OCI-LY1 (cell line): ENCODE measurements at regions not wholly inside any gene's neighbourhood (a gene's known extent, or its start where the extent isn't known, plus 50 kb on each side); places are given as distances from the start of the nearest gene placed in this dataset.

Experiments
- H2AFZ ChIP-seq: fragments of 200-600 bp; sonication (generic), shearing (Covaris generic); 2 replicates; pipeline ENCODE4 v1.6.0; 2014; ENCODE audit warnings: antibody characterized with exemption, mild to moderate bottlenecking, low read length
- H3F3A ChIP-seq: fragments of 200-600 bp; sonication (generic), shearing (Covaris generic); 2 replicates; pipeline ENCODE4 v1.6.0; 2014; ENCODE audit warnings: mild to moderate bottlenecking, antibody characterized with exemption, low read length, moderate library complexity; ENCODE audit not compliant: insufficient read depth
- H3K27ac ChIP-seq: fragments of 200-600 bp; sonication (generic); 2 replicates; pipeline ENCODE4 v1.5.1; 2014; ENCODE audit warnings: low read length, mixed run types, mild to moderate bottlenecking, low read depth; ENCODE audit not compliant: poor library complexity, severe bottlenecking
- H3K27me3 ChIP-seq: fragments of 200-600 bp; sonication (generic); 2 replicates; pipeline ENCODE4 v1.6.0; 2014; ENCODE audit warnings: antibody characterized with exemption, mild to moderate bottlenecking, low read length, moderate library complexity; ENCODE audit not compliant: insufficient read depth
- H3K36me3 ChIP-seq: fragments of 200-600 bp; sonication (generic); 2 replicates; pipeline ENCODE4 v1.6.1; 2014; ENCODE audit warnings: mild to moderate bottlenecking, antibody characterized with exemption, low read length, moderate library complexity, mixed read lengths; ENCODE audit not compliant: insufficient read depth
- H3K4me1 ChIP-seq: fragments of 200-600 bp; sonication (generic); 2 replicates; pipeline ENCODE4 v1.5.1; 2014; ENCODE audit warnings: mild to moderate bottlenecking, low read length, moderate library complexity; ENCODE audit not compliant: insufficient read depth, severe bottlenecking
- H3K4me2 ChIP-seq: fragments of 200-600 bp; sonication (generic), shearing (Covaris generic); 2 replicates; pipeline ENCODE4 v1.6.1; 2014; ENCODE audit warnings: low read length
- H3K4me3 ChIP-seq: fragments of 200-600 bp; sonication (generic); 2 replicates; pipeline ENCODE4 v1.5.1; 2014; ENCODE audit warnings: low read length, low read depth, mild to moderate bottlenecking, mixed read lengths; ENCODE audit not compliant: poor library complexity, severe bottlenecking
- H3K79me2 ChIP-seq: fragments of 200-600 bp; shearing (Covaris generic); 2 replicates; pipeline ENCODE4 v1.6.1; 2016; ENCODE audit warnings: mixed run types, low read length, mixed read lengths; ENCODE audit not compliant: insufficient read depth
- H3K9ac ChIP-seq: fragments of 200-600 bp; sonication (generic), shearing (Covaris generic); 2 replicates; pipeline ENCODE4 v1.6.1; 2014; ENCODE audit warnings: mild to moderate bottlenecking, low read length, mixed read lengths
- H3K9me2 ChIP-seq: fragments of 200-600 bp; sonication (generic), shearing (Covaris generic); 2 replicates; pipeline ENCODE4 v1.6.1; 2014; ENCODE audit warnings: low read depth, mild to moderate bottlenecking, low read length, mixed read lengths
- H3K9me3 ChIP-seq: fragments of 200-600 bp; shearing (Covaris generic); 2 replicates; pipeline ENCODE4 v1.6.1; 2014; ENCODE audit warnings: low read length, mixed read lengths
- H4K20me1 ChIP-seq: fragments of 200-600 bp; sonication (generic), shearing (Covaris generic); 2 replicates; pipeline ENCODE4 v1.6.0; 2016; ENCODE audit warnings: mild to moderate bottlenecking, low read length; ENCODE audit not compliant: insufficient read depth
- CTCF ChIP-seq: fragments of 200-600 bp; sonication (generic), shearing (Covaris generic); IDR thresholded peaks from 2 replicates; pipeline ENCODE4 v1.5.1; 2017; ENCODE audit warnings: mild to moderate bottlenecking, antibody characterized with exemption, low read length, moderate library complexity, mixed read lengths
- EZH2 ChIP-seq: fragments of 200-600 bp; sonication (generic), shearing (Covaris generic); IDR thresholded peaks from 2 replicates; pipeline ENCODE4 v1.8.0; 2017; ENCODE audit warnings: borderline replicate concordance, mixed run types, mild to moderate bottlenecking, antibody characterized with exemption, low read length, moderate library complexity, mixed read lengths

DNA sequence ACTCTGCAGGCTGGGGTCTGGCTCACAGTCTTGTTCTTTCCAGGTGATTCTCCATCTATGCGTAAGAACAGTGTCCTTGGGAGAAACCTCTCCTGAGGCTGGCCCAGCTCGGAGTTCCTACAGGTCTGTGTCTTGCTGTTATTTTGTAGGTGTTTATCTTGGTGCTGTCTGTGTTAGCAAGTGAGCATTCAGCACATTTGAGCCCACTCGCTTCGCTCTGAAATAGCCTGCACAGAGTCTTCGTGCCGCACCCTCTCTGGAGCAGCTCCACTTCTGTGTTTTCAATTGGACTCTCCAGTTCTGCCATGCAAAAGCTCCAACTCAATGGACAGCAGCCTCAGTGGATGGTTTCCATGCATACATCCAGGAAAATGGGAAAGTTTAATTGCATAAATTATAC is 378.2 kb upstream of the ST6GAL2 start:
- Histone ChIP-seq H3F3A (no peaks in the 10 kb centered on the region), H3K27me3 (no peaks in the 10 kb centered on the region), H3K36me3 (no peaks in the 10 kb centered on the region), H2AFZ (no peak overlapping the region), H3K9me3 (no peaks in the 10 kb centered on the region), H3K9me2 (no peaks in the 10 kb centered on the region), H3K79me2 (no peaks in the 10 kb centered on the region), H3K4me2 (no peak overlapping the region), H3K4me1 (no peaks in the 10 kb centered on the region), H3K9ac (no peak overlapping the region), H3K27ac (no peak overlapping the region), H3K4me3 (no peak overlapping the region), H4K20me1 (no peaks in the 10 kb centered on the region)
- no peak for TF ChIP-seq EZH2

GRCh38 chr2:107266555-107266954 is 380.6 kb upstream of the ST6GAL2 start:
- Histone ChIP-seq H3K9me2 (no peaks in the 10 kb centered on the region), H2AFZ (no peak overlapping the region), H3K4me1 (no peaks in the 10 kb centered on the region), H3F3A (no peaks in the 10 kb centered on the region), H3K27me3 (no peaks in the 10 kb centered on the region), H3K4me3 (no peak overlapping the region), H3K27ac (no peak overlapping the region), H3K4me2 (no peak overlapping the region), H4K20me1 (no peaks in the 10 kb centered on the region), H3K9ac (no peak overlapping the region), H3K36me3 (no peaks in the 10 kb centered on the region), H3K9me3 (no peaks in the 10 kb centered on the region), H3K79me2 (no peaks in the 10 kb centered on the region)
- no peak for TF ChIP-seq CTCF
- no peak for TF ChIP-seq EZH2

DNA sequence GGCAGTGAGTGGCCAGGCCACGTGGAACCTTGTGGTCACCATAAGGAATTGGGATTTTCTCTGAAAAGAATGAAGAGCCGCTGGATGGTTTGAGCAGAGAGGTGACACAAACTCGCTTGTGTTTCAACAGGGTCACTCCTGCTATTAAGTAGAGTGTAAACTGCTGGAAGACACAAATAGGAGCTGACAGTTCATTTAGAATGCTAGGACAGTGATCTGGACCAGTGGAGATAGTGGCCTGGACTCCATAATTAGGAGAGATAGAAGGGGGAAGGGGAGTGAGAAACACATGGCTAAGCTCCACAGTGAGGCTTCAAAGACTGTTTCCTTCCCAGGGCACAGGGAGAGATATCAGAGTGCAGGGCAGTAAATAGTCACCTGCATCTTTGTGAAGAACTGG is 381.1 kb upstream of the ST6GAL2 start:
- no peaks in the 10 kb centered on the region for H4K20me1 ChIP-seq
- no peak overlapping the region for H3K27ac ChIP-seq
- TF ChIP-seq EZH2 (no peak), CTCF (no peak)
- no peaks in the 10 kb centered on the region for H3K36me3 ChIP-seq
- no peaks in the 10 kb centered on the region for H3K4me1 ChIP-seq
- H3K9me2 ChIP-seq: no peaks in the 10 kb centered on the region
- H3K4me3 ChIP-seq: no peak overlapping the region
- H3K79me2 ChIP-seq: no peaks in the 10 kb centered on the region
- H3K9ac ChIP-seq: no peak overlapping the region
- no peak overlapping the region for H2AFZ ChIP-seq
- no peaks in the 10 kb centered on the region for H3K27me3 ChIP-seq
- H3K9me3 ChIP-seq: no peaks in the 10 kb centered on the region
- H3K4me2 ChIP-seq: no peak overlapping the region
- H3F3A ChIP-seq: no peaks in the 10 kb centered on the region

GRCh38 chr2:107276034-107276433 is 390.1 kb upstream of the ST6GAL2 start:
- TF ChIP-seq CTCF: no peak
- no peak for TF ChIP-seq EZH2
- no peak overlapping the region for H3K4me2 ChIP-seq
- no peaks in the 10 kb centered on the region for H3K9me2 ChIP-seq
- no peaks in the 10 kb centered on the region for H3K27me3 ChIP-seq
- no peaks in the 10 kb centered on the region for H3K9me3 ChIP-seq
- no peaks in the 10 kb centered on the region for H3K4me1 ChIP-seq
- H3K9ac ChIP-seq: no peak overlapping the region
- H4K20me1 ChIP-seq: no peaks in the 10 kb centered on the region
- H2AFZ ChIP-seq: no peak overlapping the region
- no peaks in the 10 kb centered on the region for H3K79me2 ChIP-seq
- H3K4me3 ChIP-seq: no peak overlapping the region
- no peaks in the 10 kb centered on the region for H3K36me3 ChIP-seq
- H3F3A ChIP-seq: no peaks in the 10 kb centered on the region
- H3K27ac ChIP-seq: no peak overlapping the region
